ENCODE measurements at regions not wholly inside any gene's neighbourhood (a gene's known extent, or its start where the extent isn't known, plus 50 kb on each side); places are given as distances from the start of the nearest gene placed in this dataset.

DNA sequence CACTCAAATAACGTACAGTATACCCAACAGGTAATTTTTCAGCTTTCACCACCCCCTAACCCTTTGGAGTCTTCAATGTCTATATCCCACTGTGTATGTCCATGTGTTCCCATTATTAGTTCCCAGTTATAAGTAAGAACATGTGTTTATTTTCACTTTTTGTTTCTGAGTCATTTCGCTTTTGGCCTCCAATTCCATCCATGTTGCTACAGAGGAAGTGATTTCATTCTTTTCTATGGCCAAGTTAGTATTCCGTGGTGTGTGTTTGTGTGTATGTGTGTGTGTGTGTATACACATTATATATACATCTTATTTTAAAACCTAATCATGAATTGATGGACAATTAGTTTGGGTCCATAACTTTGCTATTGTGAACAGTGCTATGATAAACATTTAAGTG is 464.4 kb downstream of the CMPK2 start:
- H3K27ac ChIP-seq = no peak overlapping the region

DNA sequence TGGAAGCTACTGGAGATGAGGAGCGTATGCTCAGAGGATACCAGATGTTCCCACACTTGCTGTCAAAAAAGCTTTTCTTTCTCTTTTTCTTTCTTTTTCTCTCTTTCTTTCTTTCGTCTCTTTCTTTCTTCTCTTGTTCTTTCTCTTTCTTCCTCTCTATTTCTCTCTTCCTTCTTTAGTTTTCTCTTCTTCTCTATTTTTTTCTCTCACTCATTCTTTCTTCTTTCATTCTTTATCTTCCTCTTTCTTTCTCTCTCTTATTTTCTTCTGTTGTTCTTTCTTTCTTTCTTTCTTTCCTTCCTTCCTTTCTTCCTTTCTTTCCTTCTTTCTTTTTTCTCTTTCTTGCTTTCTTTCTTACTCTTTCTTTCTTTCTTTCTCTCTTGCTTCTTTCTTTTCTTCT is 457.6 kb downstream of the CMPK2 start:
- no peak overlapping the region for H3K27ac ChIP-seq
- TF ChIP-seq, protein P1, sequence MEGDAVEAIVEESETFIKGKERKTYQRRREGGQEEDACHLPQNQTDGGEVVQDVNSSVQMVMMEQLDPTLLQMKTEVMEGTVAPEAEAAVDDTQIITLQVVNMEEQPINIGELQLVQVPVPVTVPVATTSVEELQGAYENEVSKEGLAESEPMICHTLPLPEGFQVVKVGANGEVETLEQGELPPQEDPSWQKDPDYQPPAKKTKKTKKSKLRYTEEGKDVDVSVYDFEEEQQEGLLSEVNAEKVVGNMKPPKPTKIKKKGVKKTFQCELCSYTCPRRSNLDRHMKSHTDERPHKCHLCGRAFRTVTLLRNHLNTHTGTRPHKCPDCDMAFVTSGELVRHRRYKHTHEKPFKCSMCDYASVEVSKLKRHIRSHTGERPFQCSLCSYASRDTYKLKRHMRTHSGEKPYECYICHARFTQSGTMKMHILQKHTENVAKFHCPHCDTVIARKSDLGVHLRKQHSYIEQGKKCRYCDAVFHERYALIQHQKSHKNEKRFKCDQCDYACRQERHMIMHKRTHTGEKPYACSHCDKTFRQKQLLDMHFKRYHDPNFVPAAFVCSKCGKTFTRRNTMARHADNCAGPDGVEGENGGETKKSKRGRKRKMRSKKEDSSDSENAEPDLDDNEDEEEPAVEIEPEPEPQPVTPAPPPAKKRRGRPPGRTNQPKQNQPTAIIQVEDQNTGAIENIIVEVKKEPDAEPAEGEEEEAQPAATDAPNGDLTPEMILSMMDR (conservative IDR thresholded peaks at IDR 0.05) = no peak
- TF ChIP-seq ZFX (IDR thresholded peaks at IDR 0.05) = no peak

More for the DNA sequence above, 464.4 kb downstream of the CMPK2 start:
- TF ChIP-seq ZFX (IDR thresholded peaks at IDR 0.05) = no peak
- TF ChIP-seq, protein P1 (conservative IDR thresholded peaks at IDR 0.05) = no peak

DNA sequence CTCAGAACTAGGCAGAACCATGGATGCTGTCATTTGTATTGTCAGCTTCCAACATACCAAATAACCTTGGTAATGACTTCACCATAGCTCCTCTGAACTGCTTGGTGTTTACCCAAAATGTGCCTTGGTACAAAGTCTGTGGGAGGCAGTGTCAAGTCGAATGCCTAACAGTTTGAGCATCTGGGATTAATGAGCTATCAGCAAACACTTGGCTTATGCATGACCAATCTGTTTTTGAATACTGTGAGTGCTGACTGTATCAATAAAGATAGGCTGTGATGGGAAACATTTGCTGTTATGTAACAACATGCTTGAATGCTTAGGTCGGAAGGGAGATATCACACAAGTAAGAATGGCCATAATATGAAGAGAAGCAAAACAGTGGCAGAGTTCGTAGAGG is 455.4 kb downstream of the CMPK2 start:
- TF ChIP-seq ZFX (IDR thresholded peaks at IDR 0.05) = no peak
- TF ChIP-seq, protein P1 (conservative IDR thresholded peaks at IDR 0.05) = no peak
- no peak overlapping the region for H3K27ac ChIP-seq

DNA sequence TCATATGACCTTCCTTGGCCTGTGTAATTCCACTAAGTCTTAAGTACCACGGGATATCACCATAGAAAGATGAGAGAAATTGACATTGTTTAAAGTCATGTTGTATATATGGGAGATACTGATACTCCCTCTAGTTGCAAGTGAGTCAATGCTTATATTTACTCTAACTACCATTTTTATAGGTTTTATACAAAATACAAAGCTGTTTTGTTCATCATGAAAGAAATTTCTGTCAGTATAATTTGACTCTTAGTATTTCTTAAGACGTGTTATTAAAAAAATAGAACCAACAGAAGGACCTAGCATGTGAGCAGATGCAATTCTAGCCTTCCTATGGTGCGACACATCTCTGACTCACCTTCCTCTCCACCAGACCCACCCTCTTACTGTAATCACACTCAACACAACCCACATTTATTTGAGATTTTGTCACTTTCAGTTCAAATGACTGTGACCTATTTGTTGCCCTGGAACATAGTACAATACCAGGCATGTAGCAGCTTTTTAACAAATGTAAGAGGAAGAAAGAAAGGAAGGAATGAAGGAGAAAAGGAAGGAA is 453.1 kb downstream of the CMPK2 start:
- TF ChIP-seq, protein P1 (conservative IDR thresholded peaks at IDR 0.05) = no peak
- no peak for TF ChIP-seq ZFX (IDR thresholded peaks at IDR 0.05)
- H3K27ac ChIP-seq = no peak overlapping the region

DNA sequence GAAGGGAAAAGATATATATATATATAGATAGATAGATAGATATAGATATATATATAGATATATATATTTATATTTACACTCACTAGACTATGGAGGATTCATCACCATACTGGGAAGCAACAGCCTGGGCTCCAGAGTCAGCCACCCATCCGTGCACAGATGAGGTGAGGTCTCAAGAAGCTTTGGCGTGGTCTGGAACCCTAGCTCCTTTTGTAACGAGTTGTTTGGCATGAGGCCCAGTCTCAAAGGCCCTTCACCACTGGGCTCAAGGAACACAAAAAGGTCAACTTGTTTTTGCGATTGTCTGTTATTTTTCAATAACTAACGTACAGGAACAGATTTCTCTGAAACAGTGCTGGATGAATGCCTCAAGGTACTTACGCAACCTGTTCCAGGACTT is 448.7 kb downstream of the CMPK2 start:
- TF ChIP-seq, protein P1 (conservative IDR thresholded peaks at IDR 0.05) = no peak
- TF ChIP-seq ZFX (IDR thresholded peaks at IDR 0.05) = no peak

DNA sequence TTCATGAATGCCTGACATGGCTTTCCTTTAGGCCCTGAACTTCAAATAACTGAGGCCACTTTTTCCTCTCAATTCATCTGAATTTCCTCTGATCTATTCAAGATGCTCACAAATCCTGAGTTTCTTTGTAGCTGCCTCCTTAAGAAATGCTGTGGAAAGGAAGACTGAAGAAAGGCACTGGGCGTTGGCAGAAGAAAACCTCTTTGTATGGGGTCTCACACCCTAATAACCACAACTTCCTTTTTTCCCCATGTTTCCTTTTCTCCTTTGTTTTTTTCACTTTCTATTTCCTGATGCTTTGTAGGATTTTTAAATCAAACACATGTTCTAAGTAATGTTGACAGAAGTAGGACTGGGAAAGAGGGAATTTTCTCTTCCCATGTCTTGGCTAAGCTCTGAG is 447.4 kb downstream of the CMPK2 start:
- no peak for TF ChIP-seq ZFX (IDR thresholded peaks at IDR 0.05)
- TF ChIP-seq, protein P1 (conservative IDR thresholded peaks at IDR 0.05) = no peak

More for the DNA sequence above, 448.7 kb downstream of the CMPK2 start:
- no peak overlapping the region for H3K27ac ChIP-seq

DNA sequence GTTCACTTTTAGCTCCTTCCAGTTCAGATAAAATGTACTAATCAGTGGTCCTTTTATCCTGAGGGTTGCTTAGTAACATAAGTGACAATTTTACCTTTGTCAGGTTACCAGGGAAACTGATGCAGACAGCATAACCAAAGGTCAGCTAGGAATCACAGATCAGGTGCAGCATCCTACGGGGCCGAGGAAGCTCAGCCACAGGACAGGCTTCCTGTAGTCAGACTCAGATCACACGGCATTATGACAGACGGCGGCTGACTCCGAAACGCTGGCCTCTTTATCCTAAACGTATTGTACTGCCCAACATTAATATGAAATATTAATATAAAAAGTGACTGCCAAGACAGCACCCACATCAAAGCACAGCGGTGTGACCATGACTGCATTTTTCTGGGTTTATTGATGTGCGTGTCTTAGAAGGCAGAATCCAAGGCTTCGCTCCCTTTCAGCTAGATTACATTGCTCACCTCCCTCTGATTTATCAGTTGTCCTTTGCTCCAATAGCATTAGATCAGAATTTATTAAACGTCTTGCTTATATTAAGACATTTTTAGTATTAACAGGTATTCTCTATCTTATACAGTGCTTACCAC is 444.5 kb downstream of the CMPK2 start:
- TF ChIP-seq, protein P1 (conservative IDR thresholded peaks at IDR 0.05) = no peak
- TF ChIP-seq ZFX (IDR thresholded peaks at IDR 0.05) = no peak
- no peak overlapping the region for H3K27ac ChIP-seq

More for the DNA sequence above, 447.4 kb downstream of the CMPK2 start:
- H3K27ac ChIP-seq = no peak overlapping the region
